Skeletal muscle cell (primary cell): ENCODE measurements at regions not wholly inside any gene's neighbourhood (a gene's known extent, or its start where the extent isn't known, plus 50 kb on each side); places are given as distances from the start of the nearest gene placed in this dataset.

ENCODE experiments used
- DNase-seq: peaks from one replicate; pipeline ENCODE4 v3.0.0-alpha.2; 2010; ENCODE audit warnings: low read depth
- H3K4me3 ChIP-seq: 2 replicates; pipeline ENCODE4 v1.5.1; 2011; ENCODE audit warnings: low read depth, mild to moderate bottlenecking, control low read depth, low read length, moderate library complexity

DNA sequence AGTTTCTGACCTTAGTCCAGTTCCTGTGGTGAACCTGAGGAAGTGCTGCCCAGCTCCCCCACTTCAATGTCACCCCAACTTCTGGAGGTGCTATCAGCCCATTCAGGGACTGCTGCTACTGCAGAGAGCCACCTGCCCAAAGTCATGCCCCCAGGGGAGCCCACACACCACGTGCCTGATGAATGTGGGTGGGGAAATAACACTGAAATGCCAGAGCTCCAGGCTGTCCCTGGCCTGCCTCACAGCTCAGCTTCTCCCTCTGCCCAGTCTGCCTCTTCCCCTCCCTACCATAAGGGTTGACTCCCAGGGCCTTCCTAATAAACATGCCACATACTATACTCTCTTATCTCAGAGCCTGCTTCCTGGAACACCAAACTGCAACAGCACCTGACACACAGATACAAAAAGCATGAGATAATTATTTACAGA lies 276.4 kb upstream of the MOCS1 start:
- DNase-seq: no peak
- H3K4me3 ChIP-seq: no peak overlapping the region

- DNase-seq: no peak
- H3K4me3 ChIP-seq: no peak overlapping the region
Observed at GRCh38 chr6:40205801-40206200, 271.5 kb upstream of the MOCS1 start.

- H3K4me3 ChIP-seq: no peak overlapping the region
- DNase-seq: no peak
Observed at GRCh38 chr6:40205004-40205403, 270.7 kb upstream of the MOCS1 start.

GRCh38 chr6:40197371-40197770 lies 263.1 kb upstream of the MOCS1 start:
- no peak for DNase-seq
- no peak overlapping the region for H3K4me3 ChIP-seq

DNA sequence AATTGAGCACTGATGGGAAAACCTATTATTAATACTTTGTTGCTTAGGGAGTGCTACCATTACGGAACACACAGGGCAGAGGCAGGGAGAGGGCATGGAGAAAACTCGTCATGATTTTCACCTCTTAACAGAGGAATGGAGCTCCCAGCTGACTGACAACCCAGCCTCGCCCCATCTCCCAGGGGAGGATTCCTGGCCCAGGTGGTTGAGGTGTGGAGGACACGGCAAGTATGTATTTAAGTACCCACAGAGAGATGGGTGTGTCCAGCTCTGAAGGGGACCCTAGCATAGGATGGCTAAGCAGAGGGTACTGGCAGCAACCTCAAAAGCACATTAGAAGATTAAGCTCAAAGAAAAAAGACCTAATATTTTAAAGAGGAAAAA lies 261.9 kb upstream of the MOCS1 start:
- no peak overlapping the region for H3K4me3 ChIP-seq
- no peak for DNase-seq

DNA sequence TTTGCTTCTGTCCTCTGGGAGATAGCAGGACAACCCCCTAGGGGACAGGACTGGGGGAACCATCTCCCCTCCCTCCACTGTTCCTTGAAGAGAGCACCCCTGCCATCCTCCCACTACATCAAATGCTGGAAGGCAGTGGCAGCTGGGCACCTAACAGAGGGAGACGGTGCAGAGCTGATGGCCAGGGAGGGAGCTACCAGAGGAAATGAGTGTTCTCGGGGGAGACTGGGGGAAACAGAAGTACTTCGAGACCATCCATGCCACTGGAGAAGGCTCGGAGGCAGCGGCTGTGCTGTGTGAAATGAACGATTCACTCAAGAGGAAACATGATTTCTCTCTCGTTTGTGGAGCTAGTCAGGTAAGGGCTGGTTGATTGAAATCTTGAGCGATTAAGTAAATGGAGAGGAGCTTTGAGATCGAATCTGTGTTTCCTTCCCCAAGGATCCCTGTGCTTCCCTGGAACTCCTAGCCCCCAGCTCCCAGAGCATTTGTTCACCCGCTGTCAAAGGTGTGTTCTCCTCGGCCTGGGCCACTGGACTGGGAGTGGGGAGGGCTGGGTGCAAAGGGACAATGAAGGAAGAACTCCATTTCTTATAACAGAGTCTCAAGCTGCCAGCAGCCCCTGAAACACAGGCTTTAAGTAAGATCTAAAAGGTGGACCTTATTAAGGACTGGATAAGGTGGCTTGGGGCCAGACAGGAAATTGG lies 261.3 kb upstream of the MOCS1 start:
- DNase-seq: no peak

DNA sequence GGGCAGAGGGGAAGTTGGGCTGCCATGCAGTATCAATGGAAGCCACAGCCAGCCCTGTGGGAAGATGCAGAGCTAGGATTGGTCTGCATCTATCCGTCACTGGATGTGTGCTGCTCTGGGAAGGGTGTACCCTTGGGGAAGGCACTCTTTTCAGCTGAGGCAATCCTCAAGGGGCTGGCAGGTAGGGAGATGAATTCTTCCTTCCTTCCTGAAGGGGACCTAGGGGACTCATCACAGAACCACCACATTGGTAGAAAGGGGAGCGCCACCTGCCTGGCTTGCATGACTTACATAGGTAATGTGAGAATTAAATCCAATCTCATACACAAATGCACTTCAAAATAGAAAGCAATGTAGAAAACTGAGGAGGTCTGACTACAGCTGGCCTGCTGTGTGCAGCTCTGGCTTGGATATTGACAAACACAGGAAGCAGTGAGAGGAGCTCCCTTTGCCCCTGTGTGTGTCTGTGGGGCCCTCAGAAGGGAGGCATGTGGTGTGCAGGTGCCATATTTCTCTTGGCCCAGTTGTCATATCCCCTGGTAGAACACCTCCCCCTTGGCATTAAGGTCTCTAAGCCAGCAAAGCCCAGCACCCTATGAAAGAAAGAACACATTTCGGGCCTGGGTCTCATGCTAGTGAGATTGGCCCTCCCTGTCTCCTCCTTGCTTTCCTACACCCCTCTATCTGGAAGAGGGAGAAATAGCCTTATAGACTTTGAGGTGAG lies 260.3 kb upstream of the MOCS1 start:
- DNase-seq: no peak
- H3K4me3 ChIP-seq: no peak overlapping the region

More for the DNA sequence above, 261.3 kb upstream of the MOCS1 start:
- no peak overlapping the region for H3K4me3 ChIP-seq

- no peak overlapping the region for H3K4me3 ChIP-seq
- no peak for DNase-seq
Observed at GRCh38 chr6:40192516-40192915, 258.3 kb upstream of the MOCS1 start.

DNA sequence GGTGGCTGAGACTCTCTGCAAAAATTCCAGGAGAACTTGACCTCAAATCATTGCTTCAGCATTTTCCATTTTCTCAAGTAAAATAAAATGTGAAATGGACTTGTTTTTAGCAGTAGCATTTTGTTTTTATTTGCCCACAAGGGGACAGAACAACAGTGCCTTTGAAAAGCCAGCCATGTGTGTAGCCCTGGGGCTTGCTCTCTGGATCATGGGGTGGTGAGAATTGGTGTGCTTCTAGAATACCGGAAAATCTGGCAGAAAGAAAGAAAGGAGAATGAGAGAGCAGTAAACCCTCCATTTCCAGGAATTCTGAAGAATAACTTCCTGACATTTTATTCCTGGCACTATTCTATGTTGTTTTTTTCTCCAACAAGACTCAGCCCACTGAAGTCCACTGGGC lies 254.7 kb upstream of the MOCS1 start:
- H3K4me3 ChIP-seq: no peak overlapping the region
- no peak for DNase-seq

- no peak for DNase-seq
- H3K4me3 ChIP-seq: no peak overlapping the region
Observed at GRCh38 chr6:40187535-40188144, 253.4 kb upstream of the MOCS1 start.

DNA sequence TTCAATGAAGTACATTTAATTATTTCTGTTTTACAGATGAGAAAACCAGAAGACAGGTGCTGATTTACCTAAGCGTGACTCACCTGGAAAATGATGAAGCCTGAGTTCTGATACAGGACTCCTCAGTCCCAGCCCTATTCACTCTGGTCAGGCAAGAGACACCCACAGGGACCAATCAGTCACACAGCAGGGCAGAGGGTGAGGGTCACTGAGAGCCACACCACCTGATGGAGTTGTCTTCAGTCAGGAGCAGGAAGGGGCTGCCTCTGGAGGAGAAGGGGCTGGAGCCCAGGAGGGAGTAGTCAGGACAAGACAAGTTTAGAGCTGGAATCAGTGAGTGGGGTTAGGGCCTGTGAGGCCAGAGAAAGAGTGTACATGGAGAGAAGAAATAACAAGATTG lies 251.2 kb upstream of the MOCS1 start:
- DNase-seq: no peak

DNA sequence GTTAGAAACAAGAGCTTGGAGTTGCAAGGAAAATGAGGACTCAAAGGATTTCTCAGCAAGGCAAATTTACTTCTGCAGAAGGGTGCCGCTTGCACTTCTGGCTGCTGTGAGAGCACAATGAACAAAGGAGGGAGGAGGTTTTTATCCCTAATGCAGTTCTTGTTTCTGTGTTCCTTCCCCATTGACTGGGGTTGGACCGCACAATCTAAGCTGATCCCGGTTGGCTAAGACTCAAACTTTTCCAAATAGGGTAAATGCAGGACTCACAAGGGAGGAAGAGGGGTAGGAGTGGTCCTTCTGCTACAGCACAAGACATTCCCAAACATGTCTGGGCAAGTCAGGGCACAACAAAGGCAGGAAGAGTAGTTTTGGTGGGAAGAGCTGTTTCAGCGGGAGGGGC lies 249.6 kb upstream of the MOCS1 start:
- no peak overlapping the region for H3K4me3 ChIP-seq

More for the DNA sequence above, 251.2 kb upstream of the MOCS1 start:
- H3K4me3 ChIP-seq: no peak overlapping the region

DNA sequence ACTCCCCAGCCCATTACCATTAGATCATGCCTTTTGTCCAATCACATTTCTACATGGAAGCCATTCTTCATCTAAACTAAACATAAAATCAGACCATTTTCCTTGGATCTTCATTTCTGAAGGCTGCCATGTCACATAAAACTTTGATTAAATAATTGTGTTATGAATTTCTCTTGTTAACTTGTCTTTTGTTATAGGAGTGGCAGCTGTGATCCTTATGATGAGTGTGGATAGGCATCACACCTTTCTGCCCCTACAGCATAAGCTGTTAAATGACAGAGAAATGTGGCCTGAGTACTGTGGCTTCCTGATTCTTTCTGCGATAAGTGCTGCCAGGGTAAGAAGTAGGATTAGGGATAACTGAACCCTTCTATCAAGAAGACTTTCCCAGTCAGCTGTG lies 247.1 kb upstream of the MOCS1 start:
- H3K4me3 ChIP-seq: no peak overlapping the region
- no peak for DNase-seq

More for the DNA sequence above, 249.6 kb upstream of the MOCS1 start:
- no peak for DNase-seq

DNA sequence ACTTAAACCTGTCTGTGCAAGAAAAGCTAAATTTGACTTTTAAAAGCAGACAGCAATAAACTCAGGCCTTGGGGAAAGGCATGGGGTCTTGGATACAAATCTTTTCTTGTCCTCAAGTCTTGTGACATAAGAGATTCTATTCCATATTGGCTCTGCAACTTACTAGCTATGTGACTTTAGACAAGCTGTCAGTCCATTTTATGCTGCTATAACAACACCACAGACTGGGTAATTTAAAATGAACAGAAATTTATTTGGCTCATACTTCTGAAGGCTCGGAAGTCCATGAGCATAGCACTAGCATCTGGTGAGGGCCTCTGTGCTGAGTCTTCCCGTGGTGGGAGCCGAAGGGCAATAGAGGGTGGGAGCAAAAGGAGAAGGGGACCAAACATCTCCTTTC lies 246.0 kb upstream of the MOCS1 start:
- H3K4me3 ChIP-seq: no peak overlapping the region
- no peak for DNase-seq

- H3K4me3 ChIP-seq: no peak overlapping the region
- no peak for DNase-seq
Observed at GRCh38 chr6:40179496-40179895, 245.2 kb upstream of the MOCS1 start.

DNA sequence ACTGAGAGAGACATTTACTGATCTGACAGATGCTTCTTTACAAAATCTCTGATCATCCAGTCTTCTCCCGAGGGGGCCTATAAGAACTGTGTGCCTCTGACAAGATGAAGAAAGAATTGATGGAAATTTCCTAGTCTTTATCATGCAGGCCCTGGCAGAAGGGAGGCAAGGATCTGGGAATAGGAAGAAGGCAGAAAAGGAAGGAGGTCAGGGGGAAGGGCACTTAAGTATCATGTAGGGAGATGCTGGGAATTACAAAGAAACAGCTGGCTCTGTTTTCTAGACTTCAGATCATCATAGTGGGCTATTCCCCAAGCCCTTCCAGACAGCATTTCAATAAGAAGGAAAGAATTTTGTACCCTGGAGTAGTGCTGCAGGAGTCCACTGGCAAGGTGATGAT lies 243.3 kb upstream of the MOCS1 start:
- no peak overlapping the region for H3K4me3 ChIP-seq
- no peak for DNase-seq

GRCh38 chr6:40176152-40176551 lies 241.9 kb upstream of the MOCS1 start:
- no peak for DNase-seq
- no peak overlapping the region for H3K4me3 ChIP-seq

GRCh38 chr6:40172272-40172671 lies 238.0 kb upstream of the MOCS1 start:
- H3K4me3 ChIP-seq: no peak overlapping the region
- no peak for DNase-seq

GRCh38 chr6:40171343-40171742 lies 237.1 kb upstream of the MOCS1 start:
- no peak overlapping the region for H3K4me3 ChIP-seq
- DNase-seq: no peak

GRCh38 chr6:40170856-40171255 lies 236.6 kb upstream of the MOCS1 start:
- DNase-seq: no peak

GRCh38 chr6:40169878-40170277 lies 235.6 kb upstream of the MOCS1 start:
- no peak for DNase-seq
- H3K4me3 ChIP-seq: no peak overlapping the region

More at GRCh38 chr6:40170856-40171255, 236.6 kb upstream of the MOCS1 start:
- no peak overlapping the region for H3K4me3 ChIP-seq
